ENCODE measurements at regions not wholly inside any gene's neighbourhood (a gene's known extent, or its start where the extent isn't known, plus 50 kb on each side); places are given as distances from the start of the nearest gene placed in this dataset.
"Not testable (repeated sequence)": the region's sequence is repeated elsewhere in the genome, so short reads cannot be mapped to it uniquely, and the experiment has no call there.

- RAD21 ChIA-PET (ENCODE audit: low non-redundant PET in 1 of 2, low total read pairs in 2 of 2, uncharacterized antibody in 2 of 2, unreplicated experiment in 2 of 2); ATAC-seq; H3K79me2 ChIP-seq (ENCODE audit: insufficient read depth, low read length); H3K4me3 ChIP-seq (replicated peaks in 1 of 2; ENCODE audit: low read depth in 1 of 2, low read length in 2 of 2); H3K9ac ChIP-seq (ENCODE audit: low read length); H3K4me2 ChIP-seq (ENCODE audit: low read length); H2AFZ ChIP-seq (ENCODE audit: low read depth, low read length, poor library complexity, severe bottlenecking); DNase-seq (ENCODE audit: low read depth, low spot score); H3K36me3 ChIP-seq (ENCODE audit: control insufficient read depth in 1 of 2, insufficient read depth in 2 of 2, low read length in 2 of 2); POLR2A ChIA-PET; H4K20me1 ChIP-seq (ENCODE audit: insufficient read depth); H3K9me2 ChIP-seq (ENCODE audit: insufficient read depth); H3K27me3 ChIP-seq (ENCODE audit: insufficient read depth, low read length); H3K4me1 ChIP-seq (ENCODE audit: control insufficient read depth in 1 of 2, insufficient read depth in 2 of 2, low read length in 2 of 2); H3K27ac ChIP-seq (ENCODE audit: low read depth, low read length); CTCF ChIA-PET; BruUV-seq (replicated peaks): not testable (repeated sequence)
- TF ChIP-seq CTCF (IDR thresholded peaks at IDR 0.05 in 2 of 3, conservative IDR thresholded peaks at IDR 0.05 in 1 of 3; ENCODE audit: borderline replicate concordance in 1 of 3, insufficient read depth in 1 of 3, low read depth in 2 of 3, low read length in 2 of 3), result 0 out of 6 replicates have a peak, but pooled peaks of 1 of the 3 experiments have one; percentile 6
- H3K9me3 ChIP-seq (ENCODE audit: control insufficient read depth in 1 of 2, insufficient read depth in 1 of 2, low read depth in 1 of 2, low read length in 2 of 2), result peaks cover 4 to 13% of the 10 kb centered on the region in 2 experiments; a peak in 2 of 4 replicates
- intact Hi-C loops (cut with micrococcal nuclease), result loop anchor here (10.0 kb wide), 1 partner anchor 765 kb away; no protein-coding TSS in a partner anchor
Measured at GRCh38 chr20:29119684-29120083, 2137.8 kb upstream of the DEFB115 start.

GRCh38 chr20:29120088-29120487, 2137.4 kb upstream of the DEFB115 start:
- RAD21 ChIA-PET (ENCODE audit: low non-redundant PET in 1 of 2, low total read pairs in 2 of 2, uncharacterized antibody in 2 of 2, unreplicated experiment in 2 of 2); BruUV-seq (replicated peaks); H3K4me2 ChIP-seq (ENCODE audit: low read length); H3K36me3 ChIP-seq (ENCODE audit: control insufficient read depth in 1 of 2, insufficient read depth in 2 of 2, low read length in 2 of 2); H3K79me2 ChIP-seq (ENCODE audit: insufficient read depth, low read length); H4K20me1 ChIP-seq (ENCODE audit: insufficient read depth); H3K4me3 ChIP-seq (replicated peaks in 1 of 2; ENCODE audit: low read depth in 1 of 2, low read length in 2 of 2); H3K27me3 ChIP-seq (ENCODE audit: insufficient read depth, low read length); ATAC-seq; DNase-seq (ENCODE audit: low read depth, low spot score); H3K9ac ChIP-seq (ENCODE audit: low read length); POLR2A ChIA-PET; CTCF ChIA-PET; H3K9me2 ChIP-seq (ENCODE audit: insufficient read depth); H3K4me1 ChIP-seq (ENCODE audit: control insufficient read depth in 1 of 2, insufficient read depth in 2 of 2, low read length in 2 of 2); H3K27ac ChIP-seq (ENCODE audit: low read depth, low read length); H2AFZ ChIP-seq (ENCODE audit: low read depth, low read length, poor library complexity, severe bottlenecking): not testable (repeated sequence)
- intact Hi-C loops (cut with micrococcal nuclease), result loop anchor here (10.0 kb wide), 1 partner anchor 765 kb away; no protein-coding TSS in a partner anchor
- H3K9me3 ChIP-seq (ENCODE audit: control insufficient read depth in 1 of 2, insufficient read depth in 1 of 2, low read depth in 1 of 2, low read length in 2 of 2), result peaks cover 5 to 13% of the 10 kb centered on the region in 2 experiments; a peak in 2 of 4 replicates

DNA sequence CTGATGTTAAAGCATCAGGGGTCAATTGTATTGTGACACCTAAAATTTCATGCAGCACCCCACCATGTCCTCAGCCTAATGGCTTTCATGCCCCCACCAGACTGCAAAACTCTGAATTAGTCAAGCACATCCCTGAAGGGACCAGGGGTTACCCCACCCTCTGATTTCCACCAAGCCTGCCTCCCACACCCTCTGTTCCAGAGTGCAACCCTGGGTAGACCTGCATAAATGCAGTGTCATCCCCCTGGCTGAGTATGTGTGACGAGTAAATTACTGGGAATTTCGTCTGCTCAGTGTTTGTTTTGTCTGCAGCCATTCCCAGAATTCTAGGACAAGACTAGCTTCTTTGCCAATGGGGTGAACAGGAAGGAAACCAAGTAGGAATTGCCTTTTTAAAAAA, 2136.9 kb upstream of the DEFB115 start:
- H3K36me3 ChIP-seq (ENCODE audit: control insufficient read depth in 1 of 2, insufficient read depth in 2 of 2, low read length in 2 of 2); H2AFZ ChIP-seq (ENCODE audit: low read depth, low read length, poor library complexity, severe bottlenecking); DNase-seq (ENCODE audit: low read depth, low spot score); H3K4me3 ChIP-seq (replicated peaks in 1 of 2; ENCODE audit: low read depth in 1 of 2, low read length in 2 of 2); POLR2A ChIA-PET; H4K20me1 ChIP-seq (ENCODE audit: insufficient read depth); H3K79me2 ChIP-seq (ENCODE audit: insufficient read depth, low read length); H3K4me1 ChIP-seq (ENCODE audit: control insufficient read depth in 1 of 2, insufficient read depth in 2 of 2, low read length in 2 of 2); H3K27ac ChIP-seq (ENCODE audit: low read depth, low read length); H3K4me2 ChIP-seq (ENCODE audit: low read length); H3K9me2 ChIP-seq (ENCODE audit: insufficient read depth); H3K9ac ChIP-seq (ENCODE audit: low read length); ATAC-seq; BruUV-seq (replicated peaks); H3K27me3 ChIP-seq (ENCODE audit: insufficient read depth, low read length); CTCF ChIA-PET; RAD21 ChIA-PET (ENCODE audit: low non-redundant PET in 1 of 2, low total read pairs in 2 of 2, uncharacterized antibody in 2 of 2, unreplicated experiment in 2 of 2): not testable (repeated sequence)
- intact Hi-C loops (cut with micrococcal nuclease), result loop anchor here (10.0 kb wide), 1 partner anchor 764 kb away; no protein-coding TSS in a partner anchor
- H3K9me3 ChIP-seq (ENCODE audit: control insufficient read depth in 1 of 2, insufficient read depth in 1 of 2, low read depth in 1 of 2, low read length in 2 of 2), result peaks cover 9 to 13% of the 10 kb centered on the region in 2 experiments; a peak in 2 of 4 replicates

DNA sequence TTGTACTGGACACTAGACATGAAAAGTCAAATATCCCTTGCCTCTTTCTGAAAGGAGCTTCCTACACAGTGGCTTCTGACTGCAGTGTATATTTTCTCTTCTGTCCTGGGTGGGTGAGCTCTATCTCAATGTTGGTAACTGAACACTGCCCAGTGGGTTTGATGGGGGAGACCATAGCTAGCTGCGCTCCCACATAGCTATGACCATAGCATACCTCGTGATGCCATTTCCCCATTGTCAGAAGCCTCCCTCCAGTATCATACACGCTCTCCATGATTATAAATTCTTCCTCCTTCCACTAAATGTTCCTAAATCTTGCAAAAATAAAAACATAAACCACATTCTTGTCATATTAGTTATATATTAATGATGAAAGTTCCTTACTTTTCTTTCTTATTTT, 2134.7 kb upstream of the DEFB115 start:
- H4K20me1 ChIP-seq (ENCODE audit: insufficient read depth); DNase-seq (ENCODE audit: low read depth, low spot score); H3K4me2 ChIP-seq (ENCODE audit: low read length); POLR2A ChIA-PET; H3K27me3 ChIP-seq (ENCODE audit: insufficient read depth, low read length); BruUV-seq (replicated peaks); H2AFZ ChIP-seq (ENCODE audit: low read depth, low read length, poor library complexity, severe bottlenecking); H3K36me3 ChIP-seq (ENCODE audit: control insufficient read depth in 1 of 2, insufficient read depth in 2 of 2, low read length in 2 of 2); H3K4me3 ChIP-seq (replicated peaks in 1 of 2; ENCODE audit: low read depth in 1 of 2, low read length in 2 of 2); H3K27ac ChIP-seq (ENCODE audit: low read depth, low read length); H3K79me2 ChIP-seq (ENCODE audit: insufficient read depth, low read length); RAD21 ChIA-PET (ENCODE audit: low non-redundant PET in 1 of 2, low total read pairs in 2 of 2, uncharacterized antibody in 2 of 2, unreplicated experiment in 2 of 2); H3K9ac ChIP-seq (ENCODE audit: low read length); H3K4me1 ChIP-seq (ENCODE audit: control insufficient read depth in 1 of 2, insufficient read depth in 2 of 2, low read length in 2 of 2); CTCF ChIA-PET; H3K9me2 ChIP-seq (ENCODE audit: insufficient read depth); ATAC-seq; H3K9me3 ChIP-seq (ENCODE audit: control insufficient read depth in 1 of 2, insufficient read depth in 1 of 2, low read depth in 1 of 2, low read length in 2 of 2): not testable (repeated sequence)
- intact Hi-C loops (cut with micrococcal nuclease), result loop anchor here (10.0 kb wide), 1 partner anchor 762 kb away; no protein-coding TSS in a partner anchor

Measured in HCT116 (cell line).